ENCODE measurements at regions not wholly inside any gene's neighbourhood (a gene's known extent, or its start where the extent isn't known, plus 50 kb on each side); places are given as distances from the start of the nearest gene placed in this dataset.
"Not testable (repeated sequence)": the region's sequence is repeated elsewhere in the genome, so short reads cannot be mapped to it uniquely, and the experiment has no call there.

DNA sequence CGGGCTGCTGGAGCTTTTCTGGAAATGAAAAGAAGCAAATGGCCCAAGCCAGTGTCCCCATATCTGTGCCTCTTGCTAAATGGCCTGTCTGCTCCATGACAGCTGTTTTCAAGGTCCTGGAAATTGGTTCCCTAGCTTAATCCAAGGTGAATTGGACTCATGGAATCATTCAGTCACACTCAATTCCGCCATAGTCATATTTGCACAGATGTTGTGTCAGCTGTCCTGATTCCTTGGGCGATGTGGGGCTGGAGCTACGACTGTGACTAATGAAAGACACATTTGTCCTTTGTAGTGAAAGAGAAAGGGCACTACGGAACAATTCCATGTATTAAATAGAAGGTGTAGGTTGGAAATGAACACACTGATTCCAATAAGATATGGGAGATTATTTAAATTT is 102.9 kb upstream of the MEGF10 start:
- ChIA-PET POLR2A (no interaction called here), CTCF (no interaction called here)
- DNase-seq (ENCODE audit: extremely low spot score) = no peak
- no peak for TF ChIP-seq TARDBP (IDR thresholded peaks at IDR 0.05)
- no peak for TF ChIP-seq HDGF (IDR thresholded peaks at IDR 0.05; ENCODE audit: borderline replicate concordance)
- TF ChIP-seq SP1 (IDR thresholded peaks at IDR 0.05) = no peak

GRCh38 chr5:127192150-127192549 is 98.4 kb upstream of the MEGF10 start:
- ChIA-PET CTCF (no interaction called here), POLR2A (no interaction called here)
- no peak for DNase-seq (ENCODE audit: extremely low spot score)
- no peak for TF ChIP-seq L3MBTL2 (conservative IDR thresholded peaks at IDR 0.05)
- TF ChIP-seq FOXA1 (IDR thresholded peaks at IDR 0.05) = no peak
- no peak for TF ChIP-seq NFRKB (IDR thresholded peaks at IDR 0.05)

DNA sequence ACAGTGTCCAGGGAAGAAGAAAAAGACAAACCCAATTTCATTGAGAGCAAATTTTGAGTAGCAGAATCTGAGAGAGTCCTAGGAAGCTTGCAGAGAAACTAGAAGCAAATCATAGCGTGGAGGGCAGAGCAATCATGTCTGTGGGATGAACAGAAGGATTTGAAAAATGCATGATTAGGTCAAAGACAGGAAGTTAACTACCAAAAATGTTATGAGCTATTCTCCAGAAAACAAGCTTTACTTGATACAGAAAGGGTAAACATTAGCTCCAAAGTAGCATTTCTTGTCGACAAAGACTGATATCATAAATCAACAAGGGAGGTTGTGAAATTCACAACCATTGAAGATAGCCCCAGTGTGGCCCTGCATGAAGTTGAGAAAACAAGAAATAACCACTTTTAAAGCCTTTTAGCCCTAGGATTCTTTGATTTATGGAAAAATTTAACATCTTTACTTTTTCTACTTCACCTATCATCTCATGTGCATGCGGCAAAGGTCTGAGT is 97.7 kb upstream of the MEGF10 start:
- POLR2A ChIA-PET = no interaction called here
- no peak for DNase-seq (ENCODE audit: extremely low spot score)
- TF ChIP-seq ARNT (IDR thresholded peaks at IDR 0.05) (no peak), FOXK2 (IDR thresholded peaks at IDR 0.05) (no peak), ELF4 (IDR thresholded peaks at IDR 0.05) (no peak), BHLHE40 (IDR thresholded peaks at IDR 0.05; ENCODE audit: borderline replicate concordance) (no peak), L3MBTL2 (conservative IDR thresholded peaks at IDR 0.05) (no peak), ZNF384 (IDR thresholded peaks at IDR 0.05) (no peak), FOXM1 (IDR thresholded peaks at IDR 0.05; ENCODE audit: borderline replicate concordance) (no peak), CTBP1 (IDR thresholded peaks at IDR 0.05; ENCODE audit: borderline replicate concordance) (no peak), FOXA1 (IDR thresholded peaks at IDR 0.05) (no peak), SP1 (IDR thresholded peaks at IDR 0.05) (no peak), NFRKB (IDR thresholded peaks at IDR 0.05) (no peak), HDGF (IDR thresholded peaks at IDR 0.05; ENCODE audit: borderline replicate concordance) (no peak), TARDBP (IDR thresholded peaks at IDR 0.05) (no peak), LEF1 (IDR thresholded peaks at IDR 0.05; ENCODE audit: borderline replicate concordance) (no peak), SUZ12 (IDR thresholded peaks at IDR 0.05) (no peak)
- TF ChIP-seq, protein P1, sequence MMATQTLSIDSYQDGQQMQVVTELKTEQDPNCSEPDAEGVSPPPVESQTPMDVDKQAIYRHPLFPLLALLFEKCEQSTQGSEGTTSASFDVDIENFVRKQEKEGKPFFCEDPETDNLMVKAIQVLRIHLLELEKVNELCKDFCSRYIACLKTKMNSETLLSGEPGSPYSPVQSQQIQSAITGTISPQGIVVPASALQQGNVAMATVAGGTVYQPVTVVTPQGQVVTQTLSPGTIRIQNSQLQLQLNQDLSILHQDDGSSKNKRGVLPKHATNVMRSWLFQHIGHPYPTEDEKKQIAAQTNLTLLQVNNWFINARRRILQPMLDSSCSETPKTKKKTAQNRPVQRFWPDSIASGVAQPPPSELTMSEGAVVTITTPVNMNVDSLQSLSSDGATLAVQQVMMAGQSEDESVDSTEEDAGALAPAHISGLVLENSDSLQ (IDR thresholded peaks at IDR 0.05) = no peak
- CTCF ChIA-PET = no interaction called here

DNA sequence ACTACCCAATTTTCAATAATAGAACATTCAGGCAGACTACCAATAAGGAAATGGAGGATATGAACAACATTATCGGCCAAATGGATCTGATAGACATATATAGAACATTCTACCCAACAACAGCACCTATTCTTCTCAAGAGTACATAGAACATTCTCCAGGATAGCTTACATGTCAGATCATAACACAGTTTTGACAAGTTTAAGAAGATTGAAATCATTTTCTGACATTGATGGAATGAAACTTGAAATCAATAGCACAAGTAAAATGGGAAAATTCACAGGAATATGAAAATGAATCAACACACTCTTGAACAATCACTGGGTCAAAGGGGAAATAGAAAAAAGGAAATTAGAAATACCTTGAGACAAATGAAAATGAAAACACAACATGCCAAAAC is 94.6 kb upstream of the MEGF10 start:
- POLR2A ChIA-PET = no interaction called here
- CTCF ChIA-PET = no interaction called here
- no peak for DNase-seq (ENCODE audit: extremely low spot score)
- no peak for TF ChIP-seq SUZ12 (IDR thresholded peaks at IDR 0.05)
- TF ChIP-seq ELF4 (IDR thresholded peaks at IDR 0.05) = no peak
- no peak for TF ChIP-seq CTBP1 (IDR thresholded peaks at IDR 0.05; ENCODE audit: borderline replicate concordance)
- no peak for TF ChIP-seq FOXK2 (IDR thresholded peaks at IDR 0.05)
- TF ChIP-seq LEF1 (IDR thresholded peaks at IDR 0.05; ENCODE audit: borderline replicate concordance) = no peak
- TF ChIP-seq FOXA1 (IDR thresholded peaks at IDR 0.05) = no peak
- TF ChIP-seq SP1 (IDR thresholded peaks at IDR 0.05) = no peak
- no peak for TF ChIP-seq TARDBP (IDR thresholded peaks at IDR 0.05)
- TF ChIP-seq ZNF384 (IDR thresholded peaks at IDR 0.05) = no peak

DNA sequence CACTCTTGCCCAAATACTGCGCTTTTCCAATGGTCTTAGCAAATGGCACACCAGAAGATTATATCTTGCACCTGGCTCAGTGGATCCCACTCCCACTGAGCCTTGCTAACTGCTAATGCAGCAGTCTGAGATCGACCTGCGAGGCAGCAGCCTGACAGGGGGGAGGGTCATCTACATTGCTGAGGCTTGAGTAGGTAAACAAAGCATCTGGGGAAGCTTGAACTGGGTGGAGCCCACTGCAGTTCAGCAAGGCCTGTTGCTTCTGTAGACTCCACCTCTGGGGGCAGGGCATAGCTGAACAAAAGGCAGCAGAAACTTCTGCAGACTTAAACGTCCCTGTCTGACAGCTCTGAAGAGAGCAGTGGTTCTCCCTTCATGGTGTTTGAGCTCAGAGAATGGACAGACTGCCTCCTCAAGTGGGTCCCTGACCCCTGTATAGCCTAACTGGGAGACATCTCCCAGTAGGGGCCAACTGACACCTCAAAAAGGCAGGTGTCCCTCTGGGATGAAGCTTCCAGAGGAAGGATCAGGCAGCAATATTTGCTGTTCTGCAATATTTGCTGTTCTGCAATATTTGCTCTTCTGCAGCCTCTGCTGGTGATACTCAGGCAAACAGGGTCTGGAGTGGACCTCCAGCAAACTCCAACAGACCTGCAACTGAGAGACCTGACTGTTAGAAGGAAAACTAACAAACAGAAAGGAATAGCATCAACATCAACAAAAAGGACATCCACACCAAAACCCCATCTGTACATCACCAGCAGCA is 93.0 kb upstream of the MEGF10 start:
- CTCF ChIA-PET = not testable (repeated sequence)

GRCh38 chr5:127202738-127203137 is 87.9 kb upstream of the MEGF10 start:
- POLR2A ChIA-PET; DNase-seq (ENCODE audit: extremely low spot score); CTCF ChIA-PET: not testable (repeated sequence)

More for the DNA sequence above, 93.0 kb upstream of the MEGF10 start:
- DNase-seq (ENCODE audit: extremely low spot score); POLR2A ChIA-PET: not testable (repeated sequence)

DNA sequence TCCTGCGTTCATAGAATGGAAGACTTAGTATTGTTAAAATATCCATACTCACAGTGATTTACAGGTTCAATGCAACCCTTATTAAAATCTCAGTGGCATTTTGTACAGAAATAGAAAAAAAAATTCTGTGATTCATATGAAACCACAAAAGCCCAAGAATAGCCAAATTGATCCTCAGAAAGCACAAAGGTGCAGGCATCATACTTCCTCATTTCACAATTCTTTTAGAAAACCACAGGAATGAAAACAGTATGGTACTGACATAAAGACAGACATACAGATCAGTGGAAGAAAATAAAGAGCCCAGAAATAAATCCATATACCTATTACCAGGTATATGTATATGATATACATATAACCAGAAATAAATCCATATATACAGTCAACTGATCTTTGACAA is 86.8 kb upstream of the MEGF10 start:
- ChIA-PET POLR2A (no interaction called here), CTCF (no interaction called here)
- no peak for DNase-seq (ENCODE audit: extremely low spot score)
- TF ChIP-seq FOXK2 (IDR thresholded peaks at IDR 0.05) (no peak), ARNT (IDR thresholded peaks at IDR 0.05) (no peak), LEF1 (IDR thresholded peaks at IDR 0.05; ENCODE audit: borderline replicate concordance) (no peak), ELF4 (IDR thresholded peaks at IDR 0.05) (no peak), CTBP1 (IDR thresholded peaks at IDR 0.05; ENCODE audit: borderline replicate concordance) (no peak), ZNF384 (IDR thresholded peaks at IDR 0.05) (no peak), FOXM1 (IDR thresholded peaks at IDR 0.05; ENCODE audit: borderline replicate concordance) (no peak), NFRKB (IDR thresholded peaks at IDR 0.05) (no peak), SUZ12 (IDR thresholded peaks at IDR 0.05) (no peak), FOXA1 (IDR thresholded peaks at IDR 0.05) (no peak), L3MBTL2 (conservative IDR thresholded peaks at IDR 0.05) (no peak), BHLHE40 (IDR thresholded peaks at IDR 0.05; ENCODE audit: borderline replicate concordance) (no peak), HDGF (IDR thresholded peaks at IDR 0.05; ENCODE audit: borderline replicate concordance) (no peak), SP1 (IDR thresholded peaks at IDR 0.05) (no peak), TARDBP (IDR thresholded peaks at IDR 0.05) (no peak)
- TF ChIP-seq, protein P1 (IDR thresholded peaks at IDR 0.05) = no peak

GRCh38 chr5:127205147-127205546 is 85.4 kb upstream of the MEGF10 start:
- TF ChIP-seq HDGF (IDR thresholded peaks at IDR 0.05; ENCODE audit: borderline replicate concordance) (no peak), LEF1 (IDR thresholded peaks at IDR 0.05; ENCODE audit: borderline replicate concordance) (no peak), NFRKB (IDR thresholded peaks at IDR 0.05) (no peak), BHLHE40 (IDR thresholded peaks at IDR 0.05; ENCODE audit: borderline replicate concordance) (no peak), ARNT (IDR thresholded peaks at IDR 0.05) (no peak), L3MBTL2 (conservative IDR thresholded peaks at IDR 0.05) (no peak), FOXA1 (IDR thresholded peaks at IDR 0.05) (no peak), ELF4 (IDR thresholded peaks at IDR 0.05) (no peak)
- TF ChIP-seq, protein P1 (IDR thresholded peaks at IDR 0.05) = no peak
- POLR2A ChIA-PET = no interaction called here
- no peak for DNase-seq (ENCODE audit: extremely low spot score)
- CTCF ChIA-PET = no interaction called here
